Fibroblast of lung (primary cell): ENCODE measurements at regions not wholly inside any gene's neighbourhood (a gene's known extent, or its start where the extent isn't known, plus 50 kb on each side); places are given as distances from the start of the nearest gene placed in this dataset.

ENCODE experiments used
- EZH2 ChIP-seq: IDR thresholded peaks from 2 replicates; pipeline ENCODE4 v1.5.1; 2012; ENCODE audit warnings: low read length, control low read depth, mild to moderate bottlenecking; ENCODE audit errors: missing control alignments
- TF ChIP-seq, protein P1 (sequence below), 2 donors: IDR thresholded peaks in 1 of 2; conservative IDR thresholded peaks in 1 of 2; 1 replicate in 1 of 2; 2 replicates in 1 of 2; pipeline ENCODE4 v1.5.1; 2011 to 2012; ENCODE audit warnings: low read length in 2 of 2, control low read depth in 1 of 2, inconsistent platforms in 1 of 2, low read depth in 1 of 2, mild to moderate bottlenecking in 1 of 2

DNA sequence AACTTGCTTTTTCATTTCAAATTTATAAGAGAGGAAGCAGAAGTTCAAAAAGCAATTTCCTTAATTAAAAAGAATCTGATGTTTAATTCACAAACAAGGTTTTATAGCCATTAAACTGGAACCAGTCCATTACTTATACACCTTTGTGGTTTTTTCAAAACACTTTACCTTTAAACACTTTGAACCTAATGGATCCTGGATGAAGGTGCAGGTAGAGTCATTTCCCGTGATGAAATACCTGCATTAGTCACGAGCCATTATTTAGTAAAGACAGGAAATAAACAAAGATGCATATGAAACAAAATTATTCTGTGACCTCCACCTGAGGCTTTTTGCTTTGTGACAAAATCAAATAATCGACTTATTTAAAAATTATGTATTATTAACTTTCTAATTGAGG, 341.7 kb upstream of the UBE2E2 start:
- TF ChIP-seq, protein P1, sequence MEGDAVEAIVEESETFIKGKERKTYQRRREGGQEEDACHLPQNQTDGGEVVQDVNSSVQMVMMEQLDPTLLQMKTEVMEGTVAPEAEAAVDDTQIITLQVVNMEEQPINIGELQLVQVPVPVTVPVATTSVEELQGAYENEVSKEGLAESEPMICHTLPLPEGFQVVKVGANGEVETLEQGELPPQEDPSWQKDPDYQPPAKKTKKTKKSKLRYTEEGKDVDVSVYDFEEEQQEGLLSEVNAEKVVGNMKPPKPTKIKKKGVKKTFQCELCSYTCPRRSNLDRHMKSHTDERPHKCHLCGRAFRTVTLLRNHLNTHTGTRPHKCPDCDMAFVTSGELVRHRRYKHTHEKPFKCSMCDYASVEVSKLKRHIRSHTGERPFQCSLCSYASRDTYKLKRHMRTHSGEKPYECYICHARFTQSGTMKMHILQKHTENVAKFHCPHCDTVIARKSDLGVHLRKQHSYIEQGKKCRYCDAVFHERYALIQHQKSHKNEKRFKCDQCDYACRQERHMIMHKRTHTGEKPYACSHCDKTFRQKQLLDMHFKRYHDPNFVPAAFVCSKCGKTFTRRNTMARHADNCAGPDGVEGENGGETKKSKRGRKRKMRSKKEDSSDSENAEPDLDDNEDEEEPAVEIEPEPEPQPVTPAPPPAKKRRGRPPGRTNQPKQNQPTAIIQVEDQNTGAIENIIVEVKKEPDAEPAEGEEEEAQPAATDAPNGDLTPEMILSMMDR (conservative IDR thresholded peaks at IDR 0.05 in 1 of 2, IDR thresholded peaks at IDR 0.05 in 1 of 2; ENCODE audit: low read depth in 1 of 2, low read length in 2 of 2) = no peak
- no peak for TF ChIP-seq EZH2
